OCI-LY1 (cell line): ENCODE measurements at regions not wholly inside any gene's neighbourhood (a gene's known extent, or its start where the extent isn't known, plus 50 kb on each side); places are given as distances from the start of the nearest gene placed in this dataset.

Experiments
- H2AFZ ChIP-seq: fragments of 200-600 bp; sonication (generic), shearing (Covaris generic); 2 replicates; pipeline ENCODE4 v1.6.0; 2014; ENCODE audit warnings: antibody characterized with exemption, mild to moderate bottlenecking, low read length
- H3F3A ChIP-seq: fragments of 200-600 bp; sonication (generic), shearing (Covaris generic); 2 replicates; pipeline ENCODE4 v1.6.0; 2014; ENCODE audit warnings: mild to moderate bottlenecking, antibody characterized with exemption, low read length, moderate library complexity; ENCODE audit not compliant: insufficient read depth
- H3K27ac ChIP-seq: fragments of 200-600 bp; sonication (generic); 2 replicates; pipeline ENCODE4 v1.5.1; 2014; ENCODE audit warnings: low read length, mixed run types, mild to moderate bottlenecking, low read depth; ENCODE audit not compliant: poor library complexity, severe bottlenecking
- H3K27me3 ChIP-seq: fragments of 200-600 bp; sonication (generic); 2 replicates; pipeline ENCODE4 v1.6.0; 2014; ENCODE audit warnings: antibody characterized with exemption, mild to moderate bottlenecking, low read length, moderate library complexity; ENCODE audit not compliant: insufficient read depth
- H3K36me3 ChIP-seq: fragments of 200-600 bp; sonication (generic); 2 replicates; pipeline ENCODE4 v1.6.1; 2014; ENCODE audit warnings: mild to moderate bottlenecking, antibody characterized with exemption, low read length, moderate library complexity, mixed read lengths; ENCODE audit not compliant: insufficient read depth
- H3K4me1 ChIP-seq: fragments of 200-600 bp; sonication (generic); 2 replicates; pipeline ENCODE4 v1.5.1; 2014; ENCODE audit warnings: mild to moderate bottlenecking, low read length, moderate library complexity; ENCODE audit not compliant: insufficient read depth, severe bottlenecking
- H3K4me2 ChIP-seq: fragments of 200-600 bp; sonication (generic), shearing (Covaris generic); 2 replicates; pipeline ENCODE4 v1.6.1; 2014; ENCODE audit warnings: low read length
- H3K4me3 ChIP-seq: fragments of 200-600 bp; sonication (generic); 2 replicates; pipeline ENCODE4 v1.5.1; 2014; ENCODE audit warnings: low read length, low read depth, mild to moderate bottlenecking, mixed read lengths; ENCODE audit not compliant: poor library complexity, severe bottlenecking
- H3K79me2 ChIP-seq: fragments of 200-600 bp; shearing (Covaris generic); 2 replicates; pipeline ENCODE4 v1.6.1; 2016; ENCODE audit warnings: mixed run types, low read length, mixed read lengths; ENCODE audit not compliant: insufficient read depth
- H3K9ac ChIP-seq: fragments of 200-600 bp; sonication (generic), shearing (Covaris generic); 2 replicates; pipeline ENCODE4 v1.6.1; 2014; ENCODE audit warnings: mild to moderate bottlenecking, low read length, mixed read lengths
- H3K9me2 ChIP-seq: fragments of 200-600 bp; sonication (generic), shearing (Covaris generic); 2 replicates; pipeline ENCODE4 v1.6.1; 2014; ENCODE audit warnings: low read depth, mild to moderate bottlenecking, low read length, mixed read lengths
- H3K9me3 ChIP-seq: fragments of 200-600 bp; shearing (Covaris generic); 2 replicates; pipeline ENCODE4 v1.6.1; 2014; ENCODE audit warnings: low read length, mixed read lengths
- H4K20me1 ChIP-seq: fragments of 200-600 bp; sonication (generic), shearing (Covaris generic); 2 replicates; pipeline ENCODE4 v1.6.0; 2016; ENCODE audit warnings: mild to moderate bottlenecking, low read length; ENCODE audit not compliant: insufficient read depth
- EZH2 ChIP-seq: fragments of 200-600 bp; sonication (generic), shearing (Covaris generic); IDR thresholded peaks from 2 replicates; pipeline ENCODE4 v1.8.0; 2017; ENCODE audit warnings: borderline replicate concordance, mixed run types, mild to moderate bottlenecking, antibody characterized with exemption, low read length, moderate library complexity, mixed read lengths
- TF ChIP-seq, protein P1 (sequence below): fragments of 200-600 bp; sonication (generic), shearing (Covaris generic); IDR thresholded peaks from 2 replicates; pipeline ENCODE4 v1.5.1; 2017; ENCODE audit warnings: mild to moderate bottlenecking, antibody characterized with exemption, low read length, moderate library complexity, mixed read lengths

DNA sequence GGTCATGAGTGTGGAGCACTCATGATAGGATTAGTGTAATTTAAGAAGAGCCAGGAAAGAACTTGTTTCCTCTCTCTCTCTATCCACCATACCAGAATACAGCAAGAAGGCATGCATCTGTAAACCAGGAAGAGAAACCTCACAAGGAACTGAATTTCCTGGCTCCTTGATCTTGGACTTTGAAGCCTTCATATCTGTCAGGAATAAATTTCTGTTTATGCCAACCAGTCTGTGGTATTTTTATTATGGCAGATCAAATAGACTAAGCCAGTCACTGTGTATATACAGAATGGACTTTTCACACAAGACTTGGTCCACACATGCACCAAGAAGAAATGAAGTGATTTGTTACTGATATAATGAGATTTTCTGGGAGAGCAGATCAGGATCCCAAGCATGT is 930.1 kb upstream of the TMEFF2 start:
- Histone ChIP-seq H3K9me2 (no peaks in the 10 kb centered on the region), H3K9ac (no peak overlapping the region), H3K4me2 (no peak overlapping the region), H3K4me3 (no peak overlapping the region), H3K27ac (no peak overlapping the region), H3K9me3 (no peaks in the 10 kb centered on the region), H3K36me3 (no peaks in the 10 kb centered on the region), H3K4me1 (no peaks in the 10 kb centered on the region), H3F3A (no peaks in the 10 kb centered on the region), H2AFZ (no peak overlapping the region), H3K27me3 (no peaks in the 10 kb centered on the region), H3K79me2 (no peaks in the 10 kb centered on the region), H4K20me1 (no peaks in the 10 kb centered on the region)
- TF ChIP-seq EZH2: no peak
- TF ChIP-seq, protein P1, sequence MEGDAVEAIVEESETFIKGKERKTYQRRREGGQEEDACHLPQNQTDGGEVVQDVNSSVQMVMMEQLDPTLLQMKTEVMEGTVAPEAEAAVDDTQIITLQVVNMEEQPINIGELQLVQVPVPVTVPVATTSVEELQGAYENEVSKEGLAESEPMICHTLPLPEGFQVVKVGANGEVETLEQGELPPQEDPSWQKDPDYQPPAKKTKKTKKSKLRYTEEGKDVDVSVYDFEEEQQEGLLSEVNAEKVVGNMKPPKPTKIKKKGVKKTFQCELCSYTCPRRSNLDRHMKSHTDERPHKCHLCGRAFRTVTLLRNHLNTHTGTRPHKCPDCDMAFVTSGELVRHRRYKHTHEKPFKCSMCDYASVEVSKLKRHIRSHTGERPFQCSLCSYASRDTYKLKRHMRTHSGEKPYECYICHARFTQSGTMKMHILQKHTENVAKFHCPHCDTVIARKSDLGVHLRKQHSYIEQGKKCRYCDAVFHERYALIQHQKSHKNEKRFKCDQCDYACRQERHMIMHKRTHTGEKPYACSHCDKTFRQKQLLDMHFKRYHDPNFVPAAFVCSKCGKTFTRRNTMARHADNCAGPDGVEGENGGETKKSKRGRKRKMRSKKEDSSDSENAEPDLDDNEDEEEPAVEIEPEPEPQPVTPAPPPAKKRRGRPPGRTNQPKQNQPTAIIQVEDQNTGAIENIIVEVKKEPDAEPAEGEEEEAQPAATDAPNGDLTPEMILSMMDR: no peak

DNA sequence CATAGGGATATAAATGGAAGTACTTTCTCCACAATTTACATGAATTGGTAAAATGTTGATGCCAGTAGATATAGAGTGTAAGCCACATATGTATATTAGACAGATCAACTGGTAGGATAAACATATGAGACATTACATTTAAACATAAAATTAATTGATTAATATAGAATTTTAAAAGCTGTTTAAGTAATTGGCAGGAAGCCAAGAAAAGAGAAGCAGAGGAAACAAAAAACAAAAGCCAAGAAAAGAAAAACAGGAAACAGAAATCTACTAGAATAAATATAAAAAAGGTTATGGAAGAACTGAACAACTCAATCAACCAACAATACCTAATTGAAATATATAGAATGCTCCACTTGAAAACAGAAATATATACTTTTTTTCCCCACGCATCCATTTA is 920.1 kb upstream of the TMEFF2 start:
- Histone ChIP-seq H4K20me1 (no peaks in the 10 kb centered on the region), H3K4me1 (no peaks in the 10 kb centered on the region), H3K9me2 (no peaks in the 10 kb centered on the region), H2AFZ (no peak overlapping the region), H3K27ac (no peak overlapping the region), H3K27me3 (no peaks in the 10 kb centered on the region), H3F3A (no peaks in the 10 kb centered on the region), H3K4me3 (no peak overlapping the region), H3K79me2 (no peaks in the 10 kb centered on the region), H3K9me3 (no peaks in the 10 kb centered on the region), H3K9ac (no peak overlapping the region), H3K4me2 (no peak overlapping the region), H3K36me3 (no peaks in the 10 kb centered on the region)
- TF ChIP-seq, protein P1: no peak
- TF ChIP-seq EZH2: no peak

DNA sequence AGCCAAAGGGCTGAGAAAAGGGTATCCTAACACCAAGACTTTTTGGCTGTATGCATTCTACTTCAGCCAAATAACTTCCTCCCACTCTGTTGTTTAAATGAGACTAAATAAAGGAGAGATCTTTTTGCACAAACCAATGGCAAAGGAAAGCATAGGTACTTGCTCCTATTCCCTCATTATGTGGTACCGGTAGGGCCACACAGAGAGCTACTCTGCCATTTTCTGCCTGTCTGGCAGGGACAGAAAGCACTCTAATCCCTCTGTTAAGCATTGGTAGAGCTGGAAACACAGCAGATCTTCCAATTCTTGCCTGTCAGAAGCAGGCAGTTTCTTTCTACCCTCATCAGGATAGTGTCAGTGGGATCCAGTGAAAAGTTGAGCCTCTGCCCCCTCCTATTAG is 918.3 kb upstream of the TMEFF2 start:
- Histone ChIP-seq H2AFZ (no peak overlapping the region), H3F3A (no peaks in the 10 kb centered on the region), H3K4me2 (no peak overlapping the region), H4K20me1 (no peaks in the 10 kb centered on the region), H3K27me3 (no peaks in the 10 kb centered on the region), H3K4me1 (no peaks in the 10 kb centered on the region), H3K27ac (no peak overlapping the region), H3K79me2 (no peaks in the 10 kb centered on the region), H3K9me3 (no peaks in the 10 kb centered on the region), H3K36me3 (no peaks in the 10 kb centered on the region), H3K4me3 (no peak overlapping the region), H3K9ac (no peak overlapping the region), H3K9me2 (no peaks in the 10 kb centered on the region)
- TF ChIP-seq, protein P1: no peak
- TF ChIP-seq EZH2: no peak
